C4-2B (cell line): ENCODE measurements at regions not wholly inside any gene's neighbourhood (a gene's known extent, or its start where the extent isn't known, plus 50 kb on each side); places are given as distances from the start of the nearest gene placed in this dataset.

ENCODE experiments used
- H3K27ac ChIP-seq: fragments of 450-650 bp; 2 replicates; pipeline ENCODE4 v1.5.1; 2017
- CTCF ChIP-seq: fragments of 450-650 bp; conservative IDR thresholded peaks from 2 replicates; pipeline ENCODE4 v1.5.1; 2017; ENCODE audit warnings: mild to moderate bottlenecking
- ZFX ChIP-seq: fragments of 450-650 bp; IDR thresholded peaks from 2 replicates; pipeline ENCODE4 v1.6.1; 2017

- no peak overlapping the region for H3K27ac ChIP-seq
- TF ChIP-seq ZFX = no peak
- no peak for TF ChIP-seq CTCF
Measured at GRCh38 chr7:13790611-13791010, 198.9 kb downstream of the ETV1 start.

- TF ChIP-seq ZFX (no peak), CTCF (no peak)
- H3K27ac ChIP-seq = no peak overlapping the region
Measured at GRCh38 chr7:13792208-13792607, 197.3 kb downstream of the ETV1 start.

GRCh38 chr7:13793926-13794325 lies 195.5 kb downstream of the ETV1 start:
- no peak overlapping the region for H3K27ac ChIP-seq
- no peak for TF ChIP-seq CTCF

GRCh38 chr7:13794581-13794980 lies 194.9 kb downstream of the ETV1 start:
- TF ChIP-seq CTCF (no peak), ZFX (no peak)
- H3K27ac ChIP-seq = no peak overlapping the region

- no peak for TF ChIP-seq ZFX
- no peak for TF ChIP-seq CTCF
- no peak overlapping the region for H3K27ac ChIP-seq
Measured at GRCh38 chr7:13797545-13797944, 191.9 kb downstream of the ETV1 start.

GRCh38 chr7:13800694-13801448 lies 188.6 kb downstream of the ETV1 start:
- TF ChIP-seq ZFX = no peak
- TF ChIP-seq CTCF = no peak
- no peak overlapping the region for H3K27ac ChIP-seq

- H3K27ac ChIP-seq = no peak overlapping the region
- TF ChIP-seq CTCF (no peak), ZFX (no peak)
Measured at GRCh38 chr7:13801669-13802068, 187.8 kb downstream of the ETV1 start.
